A673 (cell line): ENCODE measurements at regions not wholly inside any gene's neighbourhood (a gene's known extent, or its start where the extent isn't known, plus 50 kb on each side); places are given as distances from the start of the nearest gene placed in this dataset.

Experiments
- EZH2 ChIP-seq: fragments of 200-600 bp; sonication (generic); IDR thresholded peaks from 2 replicates; pipeline ENCODE4 v1.6.1; 2017; ENCODE audit warnings: borderline replicate concordance, low read depth, mild to moderate bottlenecking, mixed read lengths, antibody characterized with exemption, low read length; ENCODE audit not compliant: poor library complexity, severe bottlenecking
- TF ChIP-seq, protein P1 (sequence below): fragments of 300-800, 200-600 bp; sonication (generic); conservative IDR thresholded peaks from 2 replicates; pipeline ENCODE4 v1.5.1; 2017; ENCODE audit warnings: low read depth, mild to moderate bottlenecking, antibody characterized with exemption, low read length, moderate library complexity, mixed read lengths

DNA sequence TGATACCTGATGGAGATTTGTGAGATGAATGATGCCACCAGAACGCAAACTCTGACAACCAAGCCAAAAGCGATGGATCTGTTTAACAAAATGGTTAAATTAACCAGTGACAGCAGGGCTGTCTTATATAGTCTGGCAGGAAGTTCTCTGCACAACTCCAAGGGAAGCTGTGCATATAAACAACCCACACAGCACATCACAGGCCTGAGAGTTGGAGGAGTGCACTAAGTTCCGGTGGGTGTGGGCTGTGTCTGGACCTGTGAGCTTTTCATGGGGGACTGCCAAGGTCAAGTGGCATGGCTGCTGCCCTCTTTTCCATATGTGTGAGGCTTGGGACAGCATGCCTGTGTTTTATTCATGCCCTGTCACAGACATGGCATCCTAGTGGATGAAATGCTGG, 414.6 kb upstream of the TRIB2 start:
- TF ChIP-seq, protein P1, sequence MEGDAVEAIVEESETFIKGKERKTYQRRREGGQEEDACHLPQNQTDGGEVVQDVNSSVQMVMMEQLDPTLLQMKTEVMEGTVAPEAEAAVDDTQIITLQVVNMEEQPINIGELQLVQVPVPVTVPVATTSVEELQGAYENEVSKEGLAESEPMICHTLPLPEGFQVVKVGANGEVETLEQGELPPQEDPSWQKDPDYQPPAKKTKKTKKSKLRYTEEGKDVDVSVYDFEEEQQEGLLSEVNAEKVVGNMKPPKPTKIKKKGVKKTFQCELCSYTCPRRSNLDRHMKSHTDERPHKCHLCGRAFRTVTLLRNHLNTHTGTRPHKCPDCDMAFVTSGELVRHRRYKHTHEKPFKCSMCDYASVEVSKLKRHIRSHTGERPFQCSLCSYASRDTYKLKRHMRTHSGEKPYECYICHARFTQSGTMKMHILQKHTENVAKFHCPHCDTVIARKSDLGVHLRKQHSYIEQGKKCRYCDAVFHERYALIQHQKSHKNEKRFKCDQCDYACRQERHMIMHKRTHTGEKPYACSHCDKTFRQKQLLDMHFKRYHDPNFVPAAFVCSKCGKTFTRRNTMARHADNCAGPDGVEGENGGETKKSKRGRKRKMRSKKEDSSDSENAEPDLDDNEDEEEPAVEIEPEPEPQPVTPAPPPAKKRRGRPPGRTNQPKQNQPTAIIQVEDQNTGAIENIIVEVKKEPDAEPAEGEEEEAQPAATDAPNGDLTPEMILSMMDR: no peak
- TF ChIP-seq EZH2: no peak
